H1 (cell line): ENCODE measurements at regions not wholly inside any gene's neighbourhood (a gene's known extent, or its start where the extent isn't known, plus 50 kb on each side); places are given as distances from the start of the nearest gene placed in this dataset.

Experiments used
- CTCF ChIA-PET: fragments of 300-600 bp; sonication (Branson Sonifier 250); formaldehyde crosslinking; loops from one replicate; lab custom pipeline; 2021; ENCODE audit not compliant: partially characterized antibody; lab: Charles Lee
- POLR2A ChIA-PET: fragments of 300-600 bp; sonication (Branson Sonifier 250); formaldehyde crosslinking; loops from one replicate; lab custom pipeline; 2021; ENCODE audit warnings: inconsistent platforms; ENCODE audit not compliant: partially characterized antibody; lab: Charles Lee
- DNase-seq, 2 experiments: peaks; one replicate each; pipeline versions ENCODE4 v3.0.0 to v3.0.0-alpha.2; 2010 to 2022; ENCODE audit warnings: low spot score in 2 of 2, low read depth in 1 of 2, mixed read lengths in 1 of 2
- FAIRE-seq: peaks from 2 replicates; lab custom pipeline; 2011; peaks lifted over from hg19 to GRCh38; lab: Jason Lieb, UNC
- H2AFZ ChIP-seq: 2 replicates; pipeline ENCODE4 v1.8.1; 2012; ENCODE audit warnings: low read length, inconsistent platforms
- H2AK5ac ChIP-seq: 2 replicates; pipeline ENCODE4 v1.6.1; 2013; ENCODE audit warnings: low read depth, low read length
- H2BK120ac ChIP-seq: replicated peaks from 2 replicates; pipeline ENCODE3; 2013; ENCODE audit warnings: low read depth, low read length, inconsistent platforms
- H2BK12ac ChIP-seq: 2 replicates; pipeline ENCODE4 v1.6.1; 2013; ENCODE audit warnings: low read depth, low read length
- H2BK15ac ChIP-seq: 2 replicates; pipeline ENCODE4 v1.6.1; 2013; ENCODE audit warnings: low read length
- H2BK20ac ChIP-seq: 2 replicates; pipeline ENCODE4 v1.6.1; 2013; ENCODE audit warnings: low read length
- H2BK5ac ChIP-seq: 2 replicates; pipeline ENCODE4 v1.6.1; 2013; ENCODE audit warnings: low read depth, low read length
- H3K14ac ChIP-seq: 2 replicates; pipeline ENCODE4 v1.6.1; 2013; ENCODE audit warnings: inconsistent platforms; ENCODE audit not compliant: insufficient read length
- H3K18ac ChIP-seq: 2 replicates; pipeline ENCODE4 v1.6.1; 2013; ENCODE audit warnings: low read length; ENCODE audit errors: extremely low read depth
- H3K23ac ChIP-seq: 2 replicates; pipeline ENCODE4 v1.6.1; 2013; ENCODE audit warnings: inconsistent platforms; ENCODE audit not compliant: insufficient read length
- H3K23me2 ChIP-seq: 2 replicates; pipeline ENCODE4 v1.6.1; 2013; ENCODE audit warnings: low read depth, low read length
- H3K27ac ChIP-seq: 2 replicates; pipeline ENCODE4 v1.6.1; 2011; ENCODE audit warnings: low read depth, low read length, inconsistent platforms
- H3K27me3 ChIP-seq, 4 experiments: replicated peaks in 1 of 4; 1 replicate in 1 of 4; 2 replicates in 3 of 4; pipeline versions ENCODE4 v1.6.1 to v1.8.1; 2011 to 2013; ENCODE audit warnings: low read length in 3 of 4, mild to moderate bottlenecking in 3 of 4, inconsistent platforms in 2 of 4, mixed read lengths in 2 of 4, moderate library complexity in 1 of 4; ENCODE audit not compliant: control insufficient read depth in 3 of 4, insufficient read depth in 3 of 4; ENCODE audit errors: extremely low read depth in 1 of 4
- H3K36me3 ChIP-seq, 4 experiments: 2 replicates each; pipeline versions ENCODE4 v1.6.1 to v1.8.1; 2011 to 2013; ENCODE audit warnings: mild to moderate bottlenecking in 4 of 4, low read length in 3 of 4, moderate library complexity in 2 of 4, control low read depth in 1 of 4, inconsistent platforms in 1 of 4; ENCODE audit not compliant: insufficient read depth in 4 of 4, control insufficient read depth in 2 of 4
- H3K4ac ChIP-seq: replicated peaks from 2 replicates; pipeline ENCODE3; 2013; ENCODE audit warnings: low read length, low read depth, mixed read lengths, inconsistent platforms; ENCODE audit not compliant: insufficient read length
- H3K4me1 ChIP-seq, 4 experiments: replicated peaks in 1 of 4; 1 replicate in 1 of 4; 2 replicates in 3 of 4; pipeline versions ENCODE4 v1.6.1 to v1.8.1; 2011 to 2013; ENCODE audit warnings: low read length in 3 of 4, inconsistent platforms in 2 of 4, mixed read lengths in 1 of 4; ENCODE audit not compliant: insufficient read depth in 4 of 4, control insufficient read depth in 3 of 4
- H3K4me2 ChIP-seq, 2 experiments: 2 replicates each; pipeline versions ENCODE4 v1.6.1 to v1.8.1; 2011 to 2013; ENCODE audit warnings: low read depth in 2 of 2, low read length in 2 of 2, control low read depth in 1 of 2, inconsistent platforms in 1 of 2, mild to moderate bottlenecking in 1 of 2; ENCODE audit not compliant: insufficient read depth in 1 of 2
- H3K4me3 ChIP-seq, 4 experiments: fragments of 200-600, 300-600 bp in 1 of 4; sonication (generic), shearing (Covaris generic), sonication (Bioruptor Twin) in 1 of 4; 2 replicates each; pipeline versions ENCODE4 v1.5.1 to v1.8.1; 2011 to 2016; ENCODE audit warnings: low read length in 4 of 4, low read depth in 3 of 4, control low read depth in 2 of 4, inconsistent platforms in 2 of 4, mild to moderate bottlenecking in 2 of 4, mixed read lengths in 1 of 4, moderate library complexity in 1 of 4; ENCODE audit not compliant: insufficient read depth in 2 of 4; ENCODE audit errors: extremely low read depth in 1 of 4
- H3K56ac ChIP-seq: replicated peaks from 2 replicates; pipeline ENCODE3; 2013; ENCODE audit warnings: low read depth, mild to moderate bottlenecking, mixed read lengths, low read length, inconsistent platforms; ENCODE audit not compliant: insufficient read length
- H3K79me1 ChIP-seq: 2 replicates; pipeline ENCODE4 v1.6.1; 2013; ENCODE audit warnings: low read depth, low read length, control low read depth
- H3K79me2 ChIP-seq, 2 experiments: 2 replicates each; pipeline versions ENCODE4 v1.6.1 to v1.8.1; 2012 to 2013; ENCODE audit warnings: low read length in 2 of 2, mild to moderate bottlenecking in 2 of 2, inconsistent platforms in 1 of 2; ENCODE audit not compliant: insufficient read depth in 2 of 2, control insufficient read depth in 1 of 2
- H3K9ac ChIP-seq, 4 experiments: replicated peaks in 1 of 4; 1 replicate in 1 of 4; 2 replicates in 3 of 4; pipeline versions ENCODE4 v1.6.1 to v1.8.1; 2011 to 2013; ENCODE audit warnings: low read depth in 3 of 4, low read length in 3 of 4, control low read depth in 2 of 4, mild to moderate bottlenecking in 2 of 4, moderate library complexity in 2 of 4, inconsistent platforms in 1 of 4; ENCODE audit errors: extremely low read depth in 1 of 4
- H3K9me3 ChIP-seq, 2 experiments: 2 replicates each; pipeline versions ENCODE4 v1.6.1 to v1.8.1; 2012 to 2013; ENCODE audit warnings: mild to moderate bottlenecking in 2 of 2, moderate library complexity in 2 of 2, control low read depth in 1 of 2, inconsistent platforms in 1 of 2, low read depth in 1 of 2, low read length in 1 of 2, mixed read lengths in 1 of 2; ENCODE audit not compliant: insufficient read depth in 2 of 2
- H4K20me1 ChIP-seq, 2 experiments: replicated peaks in 1 of 2; 2 replicates each; pipeline versions ENCODE3 to v1.8.1; 2011 to 2013; ENCODE audit warnings: inconsistent platforms in 2 of 2, low read length in 2 of 2, mild to moderate bottlenecking in 1 of 2; ENCODE audit not compliant: insufficient read depth in 2 of 2, control insufficient read depth in 1 of 2
- H4K5ac ChIP-seq: 2 replicates; pipeline ENCODE4 v1.6.1; 2013; ENCODE audit warnings: low read length, low read depth, mixed read lengths, inconsistent platforms; ENCODE audit not compliant: insufficient read length
- H4K8ac ChIP-seq: 2 replicates; pipeline ENCODE4 v1.8.0; 2013; ENCODE audit warnings: mild to moderate bottlenecking, moderate library complexity, low read length, inconsistent platforms; ENCODE audit not compliant: insufficient read depth; ENCODE audit errors: extremely low read depth
- H4K91ac ChIP-seq: replicated peaks from 2 replicates; pipeline ENCODE3; 2013; ENCODE audit warnings: low read length, mixed read lengths, inconsistent platforms; ENCODE audit not compliant: insufficient read length
- ASH2L ChIP-seq: fragments of 200-600, 300-600 bp; sonication (generic); IDR thresholded peaks from one replicate; pipeline ENCODE4 v1.7.1; 2017; ENCODE audit warnings: low read length
- BRCA1 ChIP-seq: IDR thresholded peaks from 2 replicates; pipeline ENCODE4 v1.6.1; 2012; ENCODE audit warnings: low read depth, low read length, improper control_type of control experiment
- CBX5 ChIP-seq: fragments of 300-800, 300-1000 bp; sonication (generic); IDR thresholded peaks from 2 replicates; pipeline ENCODE4 v1.7.1; 2016; ENCODE audit warnings: antibody characterized with exemption, low read length, low read depth
- CTCF ChIP-seq, 3 experiments: IDR thresholded peaks; 1 replicate in 2 of 3; 2 replicates in 1 of 3; pipeline versions ENCODE4 v1.5.1 to v1.6.1; 2011; ENCODE audit warnings: low read length in 3 of 3, mild to moderate bottlenecking in 3 of 3, inconsistent platforms in 2 of 3, low read depth in 1 of 3, moderate library complexity in 1 of 3; ENCODE audit not compliant: insufficient read depth in 1 of 3; ENCODE audit errors: control extremely low read depth in 1 of 3
- HDAC2 ChIP-seq, 2 experiments: fragments of 300-600 bp in 1 of 2; sonication (generic) in 1 of 2; IDR thresholded peaks; 2 replicates each; pipeline ENCODE4 v1.6.1; 2011 to 2012; ENCODE audit warnings: low read depth in 2 of 2, low read length in 2 of 2, mild to moderate bottlenecking in 2 of 2, moderate library complexity in 2 of 2, borderline replicate concordance in 1 of 2, inconsistent platforms in 1 of 2
- POLR2A ChIP-seq, 2 experiments: IDR thresholded peaks; 1 replicate in 1 of 2; 2 replicates in 1 of 2; pipeline ENCODE4 v1.6.1; 2011; ENCODE audit warnings: low read depth in 2 of 2, low read length in 2 of 2, mild to moderate bottlenecking in 2 of 2; ENCODE audit errors: control extremely low read depth in 1 of 2
- RBBP5 ChIP-seq: IDR thresholded peaks from 2 replicates; pipeline ENCODE4 v1.7.1; 2012; ENCODE audit warnings: low read depth, mild to moderate bottlenecking, inconsistent platforms, low read length, moderate library complexity, borderline replicate concordance
- RFX5 ChIP-seq: IDR thresholded peaks from 2 replicates; pipeline ENCODE4 v1.6.1; 2011; ENCODE audit warnings: low read depth, low read length, improper control_type of control experiment, borderline replicate concordance
- RXRA ChIP-seq: IDR thresholded peaks from 2 replicates; pipeline ENCODE4 v1.6.1; 2011; ENCODE audit warnings: low read depth, mild to moderate bottlenecking, low read length, moderate library complexity; ENCODE audit not compliant: insufficient read depth
- SAP30 ChIP-seq: fragments of 300-600 bp; sonication (generic); IDR thresholded peaks from 2 replicates; pipeline ENCODE4 v1.7.1; 2012; ENCODE audit warnings: low read length, moderate library complexity, mild to moderate bottlenecking, inconsistent platforms; ENCODE audit not compliant: insufficient read depth, insufficient replicate concordance
- SIRT6 ChIP-seq: IDR thresholded peaks from one replicate; pipeline ENCODE4 v1.7.1; 2012; ENCODE audit warnings: low read length, inconsistent platforms
- YY1 ChIP-seq: IDR thresholded peaks from 2 replicates; pipeline ENCODE4 v1.6.1; 2011; ENCODE audit warnings: low read depth, mild to moderate bottlenecking, low read length
- WGBS, 2 experiments: shearing (Covaris generic) in 1 of 2; methylation state at CpG; one replicate each; pipeline versions ENCODE4 v1.1.6 to v1.1.7; 2013 to 2015; ENCODE audit warnings: low lambda C conversion rate in 2 of 2, mixed read lengths in 2 of 2, inconsistent platforms in 1 of 2, low coverage in 1 of 2, missing lambda C conversion rate in 1 of 2; ENCODE audit not compliant: insufficient replicate concordance in 2 of 2, insufficient coverage in 1 of 2, insufficient read length in 1 of 2; ENCODE audit errors: extremely low coverage in 1 of 2, missing lambda C conversion rate in 1 of 2; 5-methylcytosine and 5-hydroxymethylcytosine counted together

GRCh38 chr9:13445103-13445500 lies 165.6 kb upstream of the MPDZ start:
- Histone ChIP-seq H3K14ac (no peak overlapping the region), H3K4me2 (no peak overlapping the region), H2BK120ac (no peak overlapping the region), H3K36me3 (no peaks in the 10 kb centered on the region), H3K56ac (no peak overlapping the region), H4K20me1 (no peaks in the 10 kb centered on the region), H2BK15ac (no peak overlapping the region; the same call in 1 of the 2 replicates), H3K79me2 (no peaks in the 10 kb centered on the region), H3K18ac (no peak overlapping the region), H3K4me3 (no peak overlapping the region), H3K23ac (no peak overlapping the region), H3K27me3 (no peaks in the 10 kb centered on the region), H3K23me2 (no peaks in the 10 kb centered on the region), H3K4ac (no peak overlapping the region), H2BK5ac (no peak overlapping the region), H4K5ac (no peak overlapping the region), H3K9ac (no peak overlapping the region), H2AK5ac (no peak overlapping the region), H3K79me1 (no peaks in the 10 kb centered on the region), H4K8ac (no peak overlapping the region), H4K91ac (no peak overlapping the region), H2AFZ (0 out of 2 replicates have a peak overlapping the region, but pooled peaks have one; percentile 70), H3K4me1 (peaks cover 0 to 6% (median 5%) of the 10 kb centered on the region in 4 experiments; a peak in 3 of 7 replicates), H3K27ac (no peak overlapping the region), H2BK20ac (no peak overlapping the region), H2BK12ac (no peak overlapping the region), H3K9me3 (no peaks in the 10 kb centered on the region)
- FAIRE-seq, result no peak
- ChIA-PET POLR2A (no interaction called here), CTCF (interaction anchor here (0.6 to 0.8 kb wide), 3 partner anchors 17 to 1215 kb away, joined by 3 to 5 read pairs (median 3); no protein-coding TSS in a partner anchor)
- DNase-seq, result no peak
- no peak for TF ChIP-seq RFX5
- no peak for TF ChIP-seq HDAC2 (IDR thresholded peaks at IDR 0.05; ENCODE audit: borderline replicate concordance in 1 of 2, low read depth in 2 of 2, low read length in 2 of 2)
- TF ChIP-seq RXRA, result no peak
- TF ChIP-seq YY1, result no peak
- TF ChIP-seq SIRT6, result no peak
- TF ChIP-seq BRCA1, result no peak
- no peak for TF ChIP-seq CTCF (IDR thresholded peaks at IDR 0.05; ENCODE audit: control extremely low read depth in 1 of 3, insufficient read depth in 1 of 3, low read depth in 1 of 3, low read length in 3 of 3)
- TF ChIP-seq SAP30, result no peak
- TF ChIP-seq POLR2A (IDR thresholded peaks at IDR 0.05; ENCODE audit: control extremely low read depth in 1 of 2, low read depth in 2 of 2, low read length in 2 of 2), result no peak
- TF ChIP-seq ASH2L, result no peak
- no peak for TF ChIP-seq CBX5
- no peak for TF ChIP-seq RBBP5
- WGBS, 2 experiments, result 90% methylated on average over 4 of the region's 4 CpGs; no CpG with 5 or more reads in 1 of the 2 experiments
